Tibial nerve (tissue), 4 donors: ENCODE measurements at regions not wholly inside any gene's neighbourhood (a gene's known extent, or its start where the extent isn't known, plus 50 kb on each side); places are given as distances from the start of the nearest gene placed in this dataset.

ENCODE experiments used
- DNase-seq, 2 donors: peaks; one replicate each; pipeline ENCODE4 v3.0.0-alpha.2; 2019; ENCODE audit warnings: low spot score in 2 of 2
- H3K27ac ChIP-seq, 4 donors: fragments of 200-600 bp; sonication (generic) in 3 of 4; one replicate each; pipeline ENCODE4 v1.5.1; 2017 to 2019; ENCODE audit warnings: mild to moderate bottlenecking in 1 of 4
- H3K27me3 ChIP-seq, 2 donors: fragments of 200-600 bp; sonication (generic) in 1 of 2; one replicate each; pipeline versions ENCODE4 v1.5.1 to v1.6.0; 2017 to 2019
- H3K36me3 ChIP-seq, 3 donors: fragments of 200-600 bp; sonication (generic); one replicate each; pipeline ENCODE4 v1.5.1; 2018 to 2019
- H3K4me1 ChIP-seq, 4 donors: fragments of 200-600 bp; sonication (generic) in 3 of 4; one replicate each; pipeline ENCODE4 v1.5.1; 2017 to 2019
- H3K4me3 ChIP-seq, 4 donors: fragments of 200-600 bp; sonication (generic) in 3 of 4; one replicate each; pipeline ENCODE4 v1.5.1; 2017 to 2019; ENCODE audit warnings: mild to moderate bottlenecking in 1 of 4, moderate library complexity in 1 of 4
- H3K9me3 ChIP-seq, 4 donors: fragments of 200-600 bp; sonication (generic) in 3 of 4; one replicate each; pipeline ENCODE4 v1.5.1; 2017 to 2019
- EP300 ChIP-seq, 2 donors: sonication (generic); formaldehyde crosslinking; IDR thresholded peaks; one replicate each; pipeline ENCODE4 v1.6.1; 2017; ENCODE audit warnings: antibody characterized with exemption in 2 of 2, mild to moderate bottlenecking in 1 of 2
- POLR2A ChIP-seq, 2 donors: fragments of 450-650 bp; IDR thresholded peaks; one replicate each; pipeline ENCODE4 v1.6.1; 2017; ENCODE audit warnings: antibody characterized with exemption in 2 of 2, mild to moderate bottlenecking in 2 of 2, moderate library complexity in 2 of 2
- WGBS, 2 donors: methylation state at CpG; one replicate each; pipeline ENCODE4 v1.1.5; 2018; 5-methylcytosine and 5-hydroxymethylcytosine counted together
- TF ChIP-seq, protein P1 (sequence below), 5 experiments: fragments of 200-600 bp in 3 of 5; fragments of 450-650 bp in 2 of 5; sonication (generic) in 3 of 5; IDR thresholded peaks; one replicate each; pipeline ENCODE4 v1.5.1; 2016 to 2019; ENCODE audit warnings: antibody characterized with exemption in 5 of 5, mild to moderate bottlenecking in 3 of 5, moderate library complexity in 2 of 5

DNA sequence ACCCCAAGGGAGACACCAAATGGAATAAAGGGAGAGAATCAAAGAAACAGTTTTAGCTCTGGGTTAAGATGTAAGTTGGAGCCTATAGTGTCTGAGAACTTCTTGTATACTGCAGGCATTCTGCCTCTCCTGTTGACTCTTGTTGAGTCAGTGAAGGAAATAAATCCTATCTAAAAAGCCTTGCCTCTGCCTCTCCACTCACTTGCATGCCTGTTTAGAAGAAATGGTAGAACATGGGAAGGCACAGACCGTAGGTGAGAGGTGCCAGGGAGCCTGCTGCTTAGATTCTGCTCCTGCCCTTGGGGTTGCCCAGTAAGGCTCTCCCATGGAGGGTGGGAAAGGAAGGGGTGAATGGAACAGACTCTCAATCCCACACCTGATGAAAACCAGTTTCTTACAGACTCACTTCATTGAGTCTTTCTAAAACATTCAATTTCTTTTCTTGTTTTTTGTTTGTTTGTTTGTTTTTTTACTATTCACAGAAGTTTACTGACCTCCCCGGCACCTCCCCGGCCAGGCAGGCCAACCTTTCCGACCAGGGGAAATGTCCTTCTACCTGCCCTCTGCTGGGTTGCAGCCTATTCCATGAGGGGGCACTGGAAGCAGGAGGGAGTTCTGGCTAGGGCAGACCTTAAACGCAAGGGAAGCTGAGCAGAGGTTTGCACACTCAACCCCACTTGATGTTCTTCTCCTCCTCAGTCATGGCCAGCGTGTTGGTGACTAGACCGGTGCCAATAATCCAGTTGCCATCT lies 211.7 kb upstream of the WSB1 start:
- DNase-seq, result no peak
- 79 to 83% methylated on average over 7 of the region's 7 CpGs for WGBS, 2 donors
- no peak for TF ChIP-seq EP300 (IDR thresholded peaks at IDR 0.05)
- no peak for TF ChIP-seq POLR2A (IDR thresholded peaks at IDR 0.05)
- TF ChIP-seq, protein P1, sequence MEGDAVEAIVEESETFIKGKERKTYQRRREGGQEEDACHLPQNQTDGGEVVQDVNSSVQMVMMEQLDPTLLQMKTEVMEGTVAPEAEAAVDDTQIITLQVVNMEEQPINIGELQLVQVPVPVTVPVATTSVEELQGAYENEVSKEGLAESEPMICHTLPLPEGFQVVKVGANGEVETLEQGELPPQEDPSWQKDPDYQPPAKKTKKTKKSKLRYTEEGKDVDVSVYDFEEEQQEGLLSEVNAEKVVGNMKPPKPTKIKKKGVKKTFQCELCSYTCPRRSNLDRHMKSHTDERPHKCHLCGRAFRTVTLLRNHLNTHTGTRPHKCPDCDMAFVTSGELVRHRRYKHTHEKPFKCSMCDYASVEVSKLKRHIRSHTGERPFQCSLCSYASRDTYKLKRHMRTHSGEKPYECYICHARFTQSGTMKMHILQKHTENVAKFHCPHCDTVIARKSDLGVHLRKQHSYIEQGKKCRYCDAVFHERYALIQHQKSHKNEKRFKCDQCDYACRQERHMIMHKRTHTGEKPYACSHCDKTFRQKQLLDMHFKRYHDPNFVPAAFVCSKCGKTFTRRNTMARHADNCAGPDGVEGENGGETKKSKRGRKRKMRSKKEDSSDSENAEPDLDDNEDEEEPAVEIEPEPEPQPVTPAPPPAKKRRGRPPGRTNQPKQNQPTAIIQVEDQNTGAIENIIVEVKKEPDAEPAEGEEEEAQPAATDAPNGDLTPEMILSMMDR (IDR thresholded peaks at IDR 0.05), result no peak

DNA sequence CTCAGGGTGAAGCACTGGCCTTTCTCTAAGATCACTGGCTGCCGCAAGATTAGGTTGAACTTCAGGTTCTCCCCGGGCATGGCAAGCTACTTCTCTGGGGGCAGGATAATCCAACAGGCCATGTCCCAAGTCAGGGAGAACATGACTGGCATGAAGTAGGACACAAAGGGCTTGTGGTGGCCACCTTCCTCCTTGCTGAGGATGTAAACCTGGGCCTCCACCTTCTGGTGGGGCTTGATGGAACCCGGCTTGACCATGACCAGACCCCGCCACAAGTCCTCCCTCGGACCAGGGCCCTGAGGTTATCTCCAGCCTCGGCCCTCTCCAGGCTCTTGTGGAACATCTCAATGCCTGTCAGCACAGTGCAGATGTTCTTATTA lies 211.1 kb upstream of the WSB1 start:
- Histone ChIP-seq H3K36me3 (no peaks in the 10 kb centered on the region), H3K4me3 (no peak overlapping the region), H3K4me1 (no peaks in the 10 kb centered on the region), H3K27ac (no peak overlapping the region), H3K27me3 (no peaks in the 10 kb centered on the region), H3K9me3 (no peaks in the 10 kb centered on the region)
- no peak for DNase-seq
- WGBS, 2 donors, result 85 to 87% methylated on average over 5 to 6 of the region's 6 CpGs
- TF ChIP-seq, protein P1 (IDR thresholded peaks at IDR 0.05), result no peak
- TF ChIP-seq POLR2A (IDR thresholded peaks at IDR 0.05) (no peak), EP300 (IDR thresholded peaks at IDR 0.05) (no peak)

More for the DNA sequence above, 211.7 kb upstream of the WSB1 start:
- H3K36me3 ChIP-seq, result no peaks in the 10 kb centered on the region
- H3K27ac ChIP-seq, result no peak overlapping the region
- H3K27me3 ChIP-seq, result no peaks in the 10 kb centered on the region
- no peaks in the 10 kb centered on the region for H3K4me1 ChIP-seq
- no peak overlapping the region for H3K4me3 ChIP-seq
- no peaks in the 10 kb centered on the region for H3K9me3 ChIP-seq

DNA sequence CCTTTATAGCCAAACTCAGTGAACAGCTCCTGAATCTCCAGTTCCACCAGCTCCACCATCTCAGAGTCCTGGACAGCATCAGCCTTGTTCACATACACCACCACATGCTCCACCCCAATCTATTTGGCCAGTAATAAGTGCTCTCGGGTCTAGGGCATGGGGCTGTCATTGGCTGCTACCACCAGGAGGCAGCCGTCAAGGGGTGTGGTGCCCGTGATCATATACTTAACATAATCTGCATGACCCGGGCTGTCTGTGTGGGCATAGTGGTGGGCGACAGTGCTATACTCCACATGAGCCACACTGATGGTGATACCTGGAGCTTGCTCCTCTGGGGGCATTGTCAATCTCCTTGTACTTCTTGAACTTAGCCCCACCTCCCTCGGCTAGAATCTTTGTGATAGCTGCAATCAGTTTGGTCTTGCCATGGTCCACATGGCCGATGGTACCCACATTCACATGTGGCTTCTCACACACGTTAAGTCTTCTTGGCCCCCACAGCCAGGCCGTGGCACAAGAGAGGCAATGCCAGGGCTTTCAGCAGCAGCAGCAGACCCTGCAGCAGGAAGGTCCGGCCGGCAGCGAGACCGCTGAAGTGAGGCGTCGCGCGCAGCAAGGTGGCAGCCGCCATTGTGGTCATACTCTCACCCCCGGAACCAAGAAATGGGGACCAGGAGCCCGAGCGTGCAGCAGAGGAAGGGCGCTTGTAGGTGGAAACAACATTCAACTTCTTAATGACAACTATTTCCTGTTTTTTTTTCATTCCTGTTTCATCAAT lies 210.3 kb upstream of the WSB1 start:
- 85 to 90% methylated on average over 22 of the region's 22 CpGs for WGBS, 2 donors
- Histone ChIP-seq H3K4me3 (no peak overlapping the region), H3K27ac (no peak overlapping the region), H3K27me3 (no peaks in the 10 kb centered on the region), H3K36me3 (no peaks in the 10 kb centered on the region), H3K4me1 (no peaks in the 10 kb centered on the region), H3K9me3 (no peaks in the 10 kb centered on the region)
- no peak for DNase-seq
- TF ChIP-seq POLR2A (IDR thresholded peaks at IDR 0.05) (no peak), EP300 (IDR thresholded peaks at IDR 0.05) (no peak)
- TF ChIP-seq, protein P1 (IDR thresholded peaks at IDR 0.05), result no peak

DNA sequence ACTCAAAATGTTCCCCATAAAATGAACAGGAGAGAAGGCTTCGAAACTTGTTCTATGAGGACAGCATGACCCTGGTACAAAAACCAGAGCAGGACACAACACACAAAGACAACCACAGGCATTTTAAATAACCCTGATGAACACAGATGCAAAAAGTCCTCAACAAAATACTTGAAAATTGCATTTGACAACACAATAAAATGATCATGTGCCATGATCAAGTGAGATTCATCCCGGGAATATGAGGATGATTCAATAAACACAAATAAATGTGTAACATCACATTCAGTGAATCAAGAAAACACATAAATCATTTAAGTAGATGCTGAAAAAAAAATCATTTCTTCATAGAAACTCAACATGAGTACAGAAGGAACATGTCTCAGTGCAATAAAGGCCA lies 208.4 kb upstream of the WSB1 start:
- Histone ChIP-seq H3K9me3 (no peaks in the 10 kb centered on the region), H3K4me1 (no peaks in the 10 kb centered on the region), H3K27ac (no peak overlapping the region), H3K36me3 (no peaks in the 10 kb centered on the region), H3K27me3 (no peaks in the 10 kb centered on the region), H3K4me3 (no peak overlapping the region)
- TF ChIP-seq, protein P1 (IDR thresholded peaks at IDR 0.05), result no peak
- no peak for TF ChIP-seq EP300 (IDR thresholded peaks at IDR 0.05)
- 67 to 78% methylated on average over 2 of the region's 2 CpGs for WGBS, 2 donors
- no peak for DNase-seq

DNA sequence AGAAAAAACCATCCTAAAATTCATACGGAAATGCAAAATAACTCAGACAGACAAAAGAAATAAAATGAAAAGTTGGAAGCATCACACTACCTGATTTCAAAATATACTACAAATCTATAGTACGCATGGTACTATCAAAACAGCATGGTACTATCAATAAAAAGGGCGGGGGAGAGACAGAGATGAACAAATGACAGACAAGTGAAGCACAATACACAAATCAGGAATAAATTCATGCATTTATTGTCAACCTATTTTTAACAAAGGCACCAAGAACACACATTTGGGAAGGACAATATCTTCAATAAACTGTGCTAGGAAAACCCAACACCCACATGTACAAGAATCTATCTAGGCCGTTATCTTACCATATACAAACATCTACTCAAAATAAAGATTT lies 207.4 kb upstream of the WSB1 start:
- no peak for DNase-seq
- H3K4me3 ChIP-seq, result no peak overlapping the region
- H3K36me3 ChIP-seq, result no peaks in the 10 kb centered on the region
- H3K27me3 ChIP-seq, result no peaks in the 10 kb centered on the region
- TF ChIP-seq, protein P1 (IDR thresholded peaks at IDR 0.05), result no peak
- TF ChIP-seq POLR2A (IDR thresholded peaks at IDR 0.05) (no peak), EP300 (IDR thresholded peaks at IDR 0.05) (no peak)
- H3K27ac ChIP-seq, result no peak overlapping the region
- no peaks in the 10 kb centered on the region for H3K9me3 ChIP-seq
- H3K4me1 ChIP-seq, result no peaks in the 10 kb centered on the region
- 68 to 72% methylated on average over 4 of the region's 4 CpGs for WGBS, 2 donors
